NCI-H524 treated with DMSO at 0.1 percent for 48 hours (cell line): ENCODE measurements at regions not wholly inside any gene's neighbourhood (a gene's known extent, or its start where the extent isn't known, plus 50 kb on each side); places are given as distances from the start of the nearest gene placed in this dataset.

Experiments used
- DNase-seq: peaks from one replicate; lab custom pipeline; 2025; lab: John Stamatoyannopoulos, UW

GRCh38 chrX:3780564-3780963 is 67.1 kb upstream of the PRKX start:
- no peak for DNase-seq

- no peak for DNase-seq
Measured at GRCh38 chrX:3779546-3779945, 66.1 kb upstream of the PRKX start.

- DNase-seq: no peak
Measured at GRCh38 chrX:3777416-3777815, 64.0 kb upstream of the PRKX start.

GRCh38 chrX:3771766-3772165 is 58.3 kb upstream of the PRKX start:
- peak; percentile 60 for DNase-seq

- no peak for DNase-seq
Measured at GRCh38 chrX:3768881-3769280, 55.4 kb upstream of the PRKX start.
